Thyroid gland (tissue), 4 donors: ENCODE measurements at regions not wholly inside any gene's neighbourhood (a gene's known extent, or its start where the extent isn't known, plus 50 kb on each side); places are given as distances from the start of the nearest gene placed in this dataset.

ENCODE experiments used
- DNase-seq, 2 donors: peaks; one replicate each; pipeline ENCODE4 v3.0.0-alpha.2; 2019
- H3K27ac ChIP-seq, 3 donors: fragments of 200-600 bp; sonication (generic); 1 replicate in 2 of 3; 2 replicates in 1 of 3; pipeline ENCODE4 v1.5.1; 2016 to 2019; ENCODE audit warnings: mild to moderate bottlenecking in 1 of 3, moderate library complexity in 1 of 3
- H3K27me3 ChIP-seq: fragments of 200-600 bp; sonication (generic); one replicate; pipeline ENCODE4 v1.5.1; 2019
- H3K36me3 ChIP-seq, 2 donors: fragments of 200-600 bp; sonication (generic); one replicate each; pipeline ENCODE4 v1.5.1; 2016 to 2019
- H3K4me1 ChIP-seq, 2 donors: fragments of 200-600 bp; sonication (generic); one replicate each; pipeline ENCODE4 v1.5.1; 2017 to 2019
- H3K4me3 ChIP-seq, 3 donors: fragments of 200-600 bp; sonication (generic); replicated peaks in 1 of 3; 1 replicate in 2 of 3; 2 replicates in 1 of 3; pipeline ENCODE4 v1.5.1; 2016; ENCODE audit warnings: mild to moderate bottlenecking in 1 of 3
- H3K9me3 ChIP-seq: fragments of 200-600 bp; sonication (generic); one replicate; pipeline ENCODE4 v1.5.1; 2017
- POLR2A ChIP-seq, 2 donors: fragments of 450-650 bp; IDR thresholded peaks; one replicate each; pipeline ENCODE4 v1.6.1; 2017; ENCODE audit warnings: antibody characterized with exemption in 2 of 2, mild to moderate bottlenecking in 2 of 2, moderate library complexity in 1 of 2
- WGBS, 2 donors: methylation state at CpG; one replicate each; pipeline ENCODE4 v1.1.5; 2017; 5-methylcytosine and 5-hydroxymethylcytosine counted together
- intact Hi-C: fragments of 100-400 bp; cut with DNase I; formaldehyde crosslinking; loops from one replicate; pipeline ENCODE4 v1.15.1; 2023
- TF ChIP-seq, protein P1 (sequence below), 6 experiments: fragments of 200-600 bp in 3 of 6; fragments of 450-650 bp in 3 of 6; sonication (generic) in 3 of 6; IDR thresholded peaks; one replicate each; pipeline ENCODE4 v1.5.1; 2016 to 2019; ENCODE audit warnings: antibody characterized with exemption in 6 of 6, mild to moderate bottlenecking in 2 of 6, inconsistent platforms in 1 of 6, moderate library complexity in 1 of 6

- 84 to 94% methylated on average over 2 of the region's 2 CpGs for WGBS, 2 donors
- DNase-seq, result no peak
- intact Hi-C loops, result no loop called here
- TF ChIP-seq, protein P1, sequence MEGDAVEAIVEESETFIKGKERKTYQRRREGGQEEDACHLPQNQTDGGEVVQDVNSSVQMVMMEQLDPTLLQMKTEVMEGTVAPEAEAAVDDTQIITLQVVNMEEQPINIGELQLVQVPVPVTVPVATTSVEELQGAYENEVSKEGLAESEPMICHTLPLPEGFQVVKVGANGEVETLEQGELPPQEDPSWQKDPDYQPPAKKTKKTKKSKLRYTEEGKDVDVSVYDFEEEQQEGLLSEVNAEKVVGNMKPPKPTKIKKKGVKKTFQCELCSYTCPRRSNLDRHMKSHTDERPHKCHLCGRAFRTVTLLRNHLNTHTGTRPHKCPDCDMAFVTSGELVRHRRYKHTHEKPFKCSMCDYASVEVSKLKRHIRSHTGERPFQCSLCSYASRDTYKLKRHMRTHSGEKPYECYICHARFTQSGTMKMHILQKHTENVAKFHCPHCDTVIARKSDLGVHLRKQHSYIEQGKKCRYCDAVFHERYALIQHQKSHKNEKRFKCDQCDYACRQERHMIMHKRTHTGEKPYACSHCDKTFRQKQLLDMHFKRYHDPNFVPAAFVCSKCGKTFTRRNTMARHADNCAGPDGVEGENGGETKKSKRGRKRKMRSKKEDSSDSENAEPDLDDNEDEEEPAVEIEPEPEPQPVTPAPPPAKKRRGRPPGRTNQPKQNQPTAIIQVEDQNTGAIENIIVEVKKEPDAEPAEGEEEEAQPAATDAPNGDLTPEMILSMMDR (IDR thresholded peaks at IDR 0.05), result no peak
- no peak for TF ChIP-seq POLR2A (IDR thresholded peaks at IDR 0.05)
- Histone ChIP-seq H3K27ac (no peak overlapping the region), H3K9me3 (no peaks in the 10 kb centered on the region), H3K27me3 (no peaks in the 10 kb centered on the region), H3K4me1 (no peaks in the 10 kb centered on the region), H3K36me3 (no peaks in the 10 kb centered on the region), H3K4me3 (no peak overlapping the region)
Observed at GRCh38 chr3:145282505-145282904, 878.5 kb downstream of the PLOD2 start.

GRCh38 chr3:145286937-145287336 is 874.0 kb downstream of the PLOD2 start:
- TF ChIP-seq, protein P1 (IDR thresholded peaks at IDR 0.05), result no peak
- no peak for TF ChIP-seq POLR2A (IDR thresholded peaks at IDR 0.05)
- H3K4me1 ChIP-seq, result no peaks in the 10 kb centered on the region
- H3K9me3 ChIP-seq, result no peaks in the 10 kb centered on the region
- H3K4me3 ChIP-seq, result no peak overlapping the region
- no peak for DNase-seq
- intact Hi-C loops, result no loop called here
- no peaks in the 10 kb centered on the region for H3K36me3 ChIP-seq
- WGBS, 2 donors, result 98 to 100% methylated on average over 1 of the region's 1 CpG
- no peaks in the 10 kb centered on the region for H3K27me3 ChIP-seq
- no peak overlapping the region for H3K27ac ChIP-seq

DNA sequence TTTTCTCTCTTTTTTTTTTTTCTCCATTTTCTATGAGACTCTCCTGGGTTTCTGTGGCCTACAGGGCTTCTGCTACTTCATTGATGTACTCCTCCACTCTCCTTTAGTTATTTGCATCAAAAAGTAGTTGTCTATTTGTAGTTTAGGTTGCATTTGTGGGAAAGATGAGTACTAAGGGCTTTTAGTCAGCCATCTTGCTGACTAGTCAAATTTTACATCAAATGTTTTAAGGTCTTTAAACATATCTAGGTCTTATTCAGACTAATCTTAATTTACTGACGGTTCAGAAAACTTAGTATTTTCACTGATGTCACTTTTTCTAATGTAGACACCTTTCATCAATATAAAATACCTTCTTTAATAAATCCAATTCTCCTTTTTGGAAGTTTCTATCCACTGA is 871.0 kb downstream of the PLOD2 start:
- no peaks in the 10 kb centered on the region for H3K36me3 ChIP-seq
- no peak for TF ChIP-seq POLR2A (IDR thresholded peaks at IDR 0.05)
- TF ChIP-seq, protein P1 (IDR thresholded peaks at IDR 0.05), result no peak
- no peak overlapping the region for H3K27ac ChIP-seq
- DNase-seq, result no peak
- no peaks in the 10 kb centered on the region for H3K9me3 ChIP-seq
- intact Hi-C loops, result no loop called here
- WGBS, 2 donors, result 95 to 96% methylated on average over 1 of the region's 1 CpG
- no peak overlapping the region for H3K4me3 ChIP-seq
- H3K27me3 ChIP-seq, result no peaks in the 10 kb centered on the region
- no peaks in the 10 kb centered on the region for H3K4me1 ChIP-seq

- no peaks in the 10 kb centered on the region for H3K4me1 ChIP-seq
- no peaks in the 10 kb centered on the region for H3K27me3 ChIP-seq
- intact Hi-C loops, result no loop called here
- no peak for DNase-seq
- H3K9me3 ChIP-seq, result no peaks in the 10 kb centered on the region
- no peaks in the 10 kb centered on the region for H3K36me3 ChIP-seq
- 82 to 88% methylated on average over 1 of the region's 1 CpG for WGBS, 2 donors
- TF ChIP-seq POLR2A (IDR thresholded peaks at IDR 0.05), result no peak
- TF ChIP-seq, protein P1 (IDR thresholded peaks at IDR 0.05), result no peak
- no peak overlapping the region for H3K27ac ChIP-seq
- H3K4me3 ChIP-seq, result no peak overlapping the region
Observed at GRCh38 chr3:145294572-145294971, 866.4 kb downstream of the PLOD2 start.

DNA sequence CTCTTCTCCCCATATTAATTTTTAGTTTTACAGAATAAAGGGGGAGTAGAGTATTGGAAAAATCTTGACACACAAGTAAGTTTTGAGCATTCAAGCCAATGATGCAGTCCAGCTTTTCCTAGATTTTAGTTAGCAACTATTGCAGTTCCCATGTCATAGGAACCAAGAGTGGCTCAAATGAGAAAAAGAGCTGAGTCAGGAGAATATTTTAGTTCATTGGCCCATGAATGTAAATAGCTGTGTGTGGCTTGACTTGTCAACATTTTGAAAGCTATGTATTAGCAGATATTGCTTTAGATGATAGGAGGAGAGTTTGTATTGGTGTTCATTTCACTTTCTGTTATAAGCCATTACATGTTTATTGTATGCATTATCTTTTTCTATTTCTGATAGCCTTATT is 853.7 kb downstream of the PLOD2 start:
- no peaks in the 10 kb centered on the region for H3K9me3 ChIP-seq
- TF ChIP-seq POLR2A (IDR thresholded peaks at IDR 0.05), result no peak
- TF ChIP-seq, protein P1 (IDR thresholded peaks at IDR 0.05), result no peak
- H3K27ac ChIP-seq, result no peak overlapping the region
- DNase-seq, result no peak
- intact Hi-C loops, result no loop called here
- H3K27me3 ChIP-seq, result no peaks in the 10 kb centered on the region
- H3K4me1 ChIP-seq, result no peaks in the 10 kb centered on the region
- H3K4me3 ChIP-seq, result no peak overlapping the region
- no peaks in the 10 kb centered on the region for H3K36me3 ChIP-seq
